ENCODE measurements at regions not wholly inside any gene's neighbourhood (a gene's known extent, or its start where the extent isn't known, plus 50 kb on each side); places are given as distances from the start of the nearest gene placed in this dataset.

GRCh38 chr4:162237676-162238075 lies 73.9 kb upstream of the FSTL5 start:
- no peaks in the 10 kb centered on the region for H3K4me1 Mint-ChIP-seq
- Histone ChIP-seq H3K27ac (ENCODE audit: low read depth, low read length) (no peak overlapping the region), H3K9ac (ENCODE audit: extremely low read depth, low read length, poor library complexity, severe bottlenecking) (no peak overlapping the region), H3K4me3 (ENCODE audit: low read length) (no peak overlapping the region), H3K9me3 (ENCODE audit: control insufficient read depth, low read length) (no peaks in the 10 kb centered on the region), H3K4me1 (ENCODE audit: control insufficient read depth, insufficient read depth, low read length) (no peaks in the 10 kb centered on the region), H3K36me3 (ENCODE audit: control insufficient read depth, insufficient read depth, low read length) (no peaks in the 10 kb centered on the region), H3K27me3 (ENCODE audit: control insufficient read depth, insufficient read depth, low read length, poor library complexity, severe bottlenecking) (no peaks in the 10 kb centered on the region)
- TF ChIP-seq CTCF (conservative IDR thresholded peaks at IDR 0.05), result no peak
- no peaks in the 10 kb centered on the region for H3K27me3 Mint-ChIP-seq (ENCODE audit: insufficient read depth)
- no peak for DNase-seq
- H3K4me3 Mint-ChIP-seq, result no peak overlapping the region
- 100% methylated on average over 2 of the region's 2 CpGs; no CpG with 5 or more reads in 1 of the 2 experiments for WGBS, 2 experiments (ENCODE audit: insufficient coverage in 1 of 2, insufficient read length in 1 of 2)
- no peak overlapping the region for H3K27ac Mint-ChIP-seq
- H3K36me3 Mint-ChIP-seq (ENCODE audit: low read depth), result no peaks in the 10 kb centered on the region
- H3K9me3 Mint-ChIP-seq, result peaks cover 2% of the 10 kb centered on the region

GRCh38 chr4:162234595-162234994 lies 70.8 kb upstream of the FSTL5 start:
- no peak overlapping the region for H3K27ac Mint-ChIP-seq
- no peak overlapping the region for H3K4me3 ChIP-seq (ENCODE audit: low read length)
- H3K4me3 Mint-ChIP-seq, result no peak overlapping the region
- no peaks in the 10 kb centered on the region for H3K36me3 ChIP-seq (ENCODE audit: control insufficient read depth, insufficient read depth, low read length)
- H3K9ac ChIP-seq (ENCODE audit: extremely low read depth, low read length, poor library complexity, severe bottlenecking), result no peak overlapping the region
- no peaks in the 10 kb centered on the region for H3K4me1 ChIP-seq (ENCODE audit: control insufficient read depth, insufficient read depth, low read length)
- no peaks in the 10 kb centered on the region for H3K9me3 ChIP-seq (ENCODE audit: control insufficient read depth, low read length)
- H3K4me1 Mint-ChIP-seq, result peaks cover 2% of the 10 kb centered on the region
- no peak overlapping the region for H3K27ac ChIP-seq (ENCODE audit: low read depth, low read length)
- no peaks in the 10 kb centered on the region for H3K36me3 Mint-ChIP-seq (ENCODE audit: low read depth)
- WGBS, 2 experiments (ENCODE audit: insufficient coverage in 1 of 2, insufficient read length in 1 of 2), result 65 to 77% methylated on average over 3 of the region's 3 CpGs
- no peaks in the 10 kb centered on the region for H3K27me3 ChIP-seq (ENCODE audit: control insufficient read depth, insufficient read depth, low read length, poor library complexity, severe bottlenecking)
- DNase-seq, result no peak
- H3K27me3 Mint-ChIP-seq (ENCODE audit: insufficient read depth), result no peaks in the 10 kb centered on the region
- TF ChIP-seq CTCF (conservative IDR thresholded peaks at IDR 0.05), result no peak
- peaks cover 2% of the 10 kb centered on the region for H3K9me3 Mint-ChIP-seq

- Mint-ChIP-seq H3K4me1 (peaks cover 2% of the 10 kb centered on the region), H3K27ac (peak overlapping the region; percentile 44), H3K9me3 (peaks cover 2% of the 10 kb centered on the region), H3K27me3 (ENCODE audit: insufficient read depth) (no peaks in the 10 kb centered on the region), H3K36me3 (ENCODE audit: low read depth) (no peaks in the 10 kb centered on the region), H3K4me3 (no peak overlapping the region)
- Histone ChIP-seq H3K4me1 (ENCODE audit: control insufficient read depth, insufficient read depth, low read length) (no peaks in the 10 kb centered on the region), H3K36me3 (ENCODE audit: control insufficient read depth, insufficient read depth, low read length) (no peaks in the 10 kb centered on the region), H3K27me3 (ENCODE audit: control insufficient read depth, insufficient read depth, low read length, poor library complexity, severe bottlenecking) (no peaks in the 10 kb centered on the region), H3K9ac (ENCODE audit: extremely low read depth, low read length, poor library complexity, severe bottlenecking) (no peak overlapping the region), H3K4me3 (ENCODE audit: low read length) (no peak overlapping the region), H3K9me3 (ENCODE audit: control insufficient read depth, low read length) (no peaks in the 10 kb centered on the region), H3K27ac (ENCODE audit: low read depth, low read length) (no peak overlapping the region)
- TF ChIP-seq CTCF (conservative IDR thresholded peaks at IDR 0.05), result no peak
- DNase-seq, result peak; percentile 50
These were observed 68.5 kb upstream of the FSTL5 start for GRCh38 chr4:162232349-162232748.

All from endodermal cell (in vitro differentiated cells).